H7 (cell line): ENCODE measurements at regions not wholly inside any gene's neighbourhood (a gene's known extent, or its start where the extent isn't known, plus 50 kb on each side); places are given as distances from the start of the nearest gene placed in this dataset.

Experiments
- DNase-seq: peaks from one replicate; pipeline ENCODE4 v3.0.0; 2012
- H3K27me3 ChIP-seq: 2 replicates; pipeline ENCODE4 v1.6.0; 2011; ENCODE audit warnings: mild to moderate bottlenecking, low read length; ENCODE audit not compliant: control insufficient read depth, insufficient read depth
- H3K36me3 ChIP-seq: replicated peaks from 2 replicates; pipeline ENCODE4 v1.5.1; 2011; ENCODE audit warnings: low read length; ENCODE audit not compliant: control insufficient read depth, insufficient read depth
- H3K4me3 ChIP-seq: 2 replicates; pipeline ENCODE4 v1.5.1; 2011; ENCODE audit warnings: low read depth, mild to moderate bottlenecking, control low read depth, low read length, moderate library complexity; ENCODE audit not compliant: insufficient read depth

DNA sequence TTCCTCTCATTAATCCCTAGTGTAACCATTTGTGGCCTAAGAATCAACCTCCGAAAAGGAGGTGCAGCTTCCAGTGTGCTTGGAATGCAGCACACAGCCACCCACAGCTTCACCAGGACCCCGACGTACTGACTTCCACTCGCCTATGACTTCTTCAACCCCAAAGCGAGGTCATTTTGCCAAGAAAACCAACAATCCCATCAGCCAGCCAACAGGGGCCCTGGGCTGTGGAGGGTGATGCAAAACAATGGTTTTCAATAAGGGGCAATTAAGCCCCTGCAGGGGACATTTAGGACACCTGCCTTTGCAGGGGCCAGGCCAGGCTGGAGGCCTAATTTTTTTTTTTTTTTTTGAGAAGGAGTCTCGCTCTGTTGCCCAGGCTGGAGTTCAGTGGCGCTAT is 158.1 kb upstream of the SKOR2 start:
- Histone ChIP-seq H3K36me3 (no peaks in the 10 kb centered on the region), H3K4me3 (no peak overlapping the region), H3K27me3 (no peaks in the 10 kb centered on the region; the same call in 1 of the 2 replicates)
- no peak for DNase-seq

DNA sequence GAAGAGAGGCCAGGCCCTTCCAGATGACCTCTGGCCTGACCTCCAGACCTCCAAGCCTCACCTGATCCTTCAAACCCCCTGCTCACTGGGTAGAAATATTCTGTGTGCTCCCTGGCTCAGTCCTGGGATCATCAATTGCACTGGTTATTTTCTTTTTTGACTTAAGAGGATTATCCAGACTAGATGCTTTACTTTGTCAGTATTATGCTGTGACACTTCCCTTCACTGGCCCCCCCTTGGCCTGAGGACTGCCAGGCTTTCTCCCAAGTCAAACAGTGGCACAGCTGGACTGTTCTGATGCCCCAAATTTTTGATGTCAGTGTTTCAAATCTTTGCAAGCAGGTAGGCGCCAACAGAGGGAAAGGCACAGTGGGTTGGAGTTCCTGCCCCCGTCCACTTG is 156.3 kb upstream of the SKOR2 start:
- no peaks in the 10 kb centered on the region; the same call in 1 of the 2 replicates for H3K27me3 ChIP-seq
- no peaks in the 10 kb centered on the region for H3K36me3 ChIP-seq
- no peak overlapping the region for H3K4me3 ChIP-seq
- DNase-seq, result no peak

DNA sequence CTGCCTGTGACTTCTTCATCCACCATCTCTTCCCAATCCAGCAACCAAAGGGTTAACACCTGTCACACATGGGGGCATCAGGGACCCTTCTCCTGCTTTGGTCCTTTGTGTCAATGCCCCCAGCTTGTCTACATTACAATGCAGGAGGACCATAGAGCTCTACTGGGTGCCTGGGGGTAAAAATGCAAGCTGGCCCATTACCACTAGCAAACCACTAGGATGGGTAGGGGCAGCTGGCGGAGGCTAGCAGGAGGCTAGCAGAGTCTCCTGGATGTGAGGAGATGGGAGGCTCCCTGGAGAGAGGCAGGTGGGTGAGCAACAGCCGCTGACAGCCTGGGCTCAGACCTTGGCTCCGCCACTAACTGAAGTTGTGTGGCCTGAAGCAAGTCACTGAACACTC is 153.4 kb upstream of the SKOR2 start:
- Histone ChIP-seq H3K36me3 (no peaks in the 10 kb centered on the region), H3K4me3 (no peak overlapping the region), H3K27me3 (no peaks in the 10 kb centered on the region)
- peak; percentile 60 for DNase-seq

- no peaks in the 10 kb centered on the region for H3K27me3 ChIP-seq
- no peak overlapping the region for H3K4me3 ChIP-seq
- no peak for DNase-seq
- H3K36me3 ChIP-seq, result no peaks in the 10 kb centered on the region
Measured at GRCh38 chr18:47403949-47404348, 152.5 kb upstream of the SKOR2 start.

DNA sequence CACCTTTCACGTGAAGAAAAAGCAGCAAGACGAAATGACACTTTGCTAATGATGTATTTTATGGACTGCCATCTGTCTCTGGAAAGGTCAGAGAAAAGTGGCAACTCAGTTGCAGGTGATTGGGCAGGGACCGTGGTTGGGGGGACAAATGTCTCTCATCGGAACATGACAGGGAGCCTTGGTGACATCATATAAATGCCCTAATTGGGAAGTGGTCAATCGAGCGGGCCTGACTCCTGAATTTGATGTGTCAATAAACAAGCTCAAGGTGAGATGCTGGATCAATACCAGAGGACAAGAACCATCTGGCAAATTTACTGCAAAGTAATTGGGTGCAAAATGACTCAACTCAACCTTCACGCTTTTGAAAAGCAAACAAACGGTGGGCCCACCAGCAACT is 151.9 kb upstream of the SKOR2 start:
- no peaks in the 10 kb centered on the region for H3K36me3 ChIP-seq
- DNase-seq, result no peak
- H3K27me3 ChIP-seq, result no peaks in the 10 kb centered on the region
- no peak overlapping the region for H3K4me3 ChIP-seq

GRCh38 chr18:47399475-47399874 is 148.0 kb upstream of the SKOR2 start:
- no peaks in the 10 kb centered on the region for H3K27me3 ChIP-seq
- no peak overlapping the region for H3K4me3 ChIP-seq
- DNase-seq, result no peak
- H3K36me3 ChIP-seq, result no peaks in the 10 kb centered on the region

DNA sequence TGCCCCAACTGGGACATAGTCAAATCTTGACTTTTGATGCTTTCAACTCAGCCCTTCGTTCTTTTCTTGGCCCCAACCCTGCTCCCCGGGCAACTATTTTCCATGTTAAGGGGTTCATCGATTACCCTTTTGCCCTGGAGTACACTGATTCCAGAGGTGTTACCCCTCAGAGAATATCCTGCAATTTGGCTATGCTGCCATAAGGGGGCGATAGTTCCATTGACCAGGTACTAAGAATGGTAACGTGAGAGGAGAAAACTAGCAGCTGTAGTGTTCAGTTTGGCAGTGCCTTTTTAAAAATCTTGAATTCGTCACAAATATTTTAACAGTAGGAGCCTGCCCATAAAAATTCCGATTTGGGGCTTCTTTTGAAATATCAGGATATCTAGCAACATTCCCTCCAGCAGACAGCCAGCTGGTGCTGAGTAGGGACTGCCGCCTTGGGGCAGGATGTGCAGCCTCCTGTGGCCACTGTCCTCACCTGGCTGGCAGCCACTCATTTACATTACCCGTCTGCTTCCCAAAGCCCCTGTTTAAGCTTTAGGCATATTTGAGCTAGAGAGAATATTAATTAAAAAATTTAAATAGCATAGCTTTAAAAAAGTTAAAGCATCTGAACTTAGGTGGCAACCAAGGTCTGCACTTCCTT is 146.3 kb upstream of the SKOR2 start:
- H3K36me3 ChIP-seq, result no peaks in the 10 kb centered on the region
- no peak overlapping the region for H3K4me3 ChIP-seq
- DNase-seq, result peak; percentile 70
- no peaks in the 10 kb centered on the region for H3K27me3 ChIP-seq

GRCh38 chr18:47391665-47392064 is 140.2 kb upstream of the SKOR2 start:
- Histone ChIP-seq H3K27me3 (no peaks in the 10 kb centered on the region), H3K4me3 (no peak overlapping the region), H3K36me3 (no peaks in the 10 kb centered on the region)
- no peak for DNase-seq

DNA sequence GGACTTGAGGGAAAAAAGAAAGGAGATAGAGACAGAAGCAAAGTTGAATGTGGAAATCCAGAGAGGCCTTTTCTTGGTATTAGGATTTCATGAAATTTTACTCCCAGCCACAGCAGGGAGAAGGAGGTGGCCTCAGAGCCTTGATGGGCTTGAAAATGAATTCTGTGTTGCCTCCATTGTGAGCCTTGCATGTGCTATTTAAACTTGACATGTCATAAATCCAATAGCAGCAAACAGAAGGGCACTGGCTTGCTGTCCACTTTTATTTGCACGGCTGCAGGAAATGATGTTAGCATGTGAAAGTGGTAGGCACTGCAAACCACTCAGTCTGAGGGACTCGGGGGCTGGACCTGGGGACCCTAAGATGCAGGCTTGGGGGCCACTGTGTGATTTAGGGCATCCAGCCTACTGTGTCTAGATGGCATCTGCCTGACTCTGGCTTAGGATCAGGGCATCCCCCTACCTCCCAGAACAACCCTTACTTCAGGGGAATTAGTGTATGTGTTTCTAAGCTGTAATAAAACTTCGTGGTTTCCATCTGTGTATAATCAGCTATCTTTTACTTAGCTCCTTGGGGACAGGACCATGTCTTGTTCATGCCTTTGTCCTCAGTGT is 139.1 kb upstream of the SKOR2 start:
- no peak overlapping the region for H3K4me3 ChIP-seq
- H3K27me3 ChIP-seq, result no peaks in the 10 kb centered on the region
- no peak for DNase-seq
- H3K36me3 ChIP-seq, result no peaks in the 10 kb centered on the region

DNA sequence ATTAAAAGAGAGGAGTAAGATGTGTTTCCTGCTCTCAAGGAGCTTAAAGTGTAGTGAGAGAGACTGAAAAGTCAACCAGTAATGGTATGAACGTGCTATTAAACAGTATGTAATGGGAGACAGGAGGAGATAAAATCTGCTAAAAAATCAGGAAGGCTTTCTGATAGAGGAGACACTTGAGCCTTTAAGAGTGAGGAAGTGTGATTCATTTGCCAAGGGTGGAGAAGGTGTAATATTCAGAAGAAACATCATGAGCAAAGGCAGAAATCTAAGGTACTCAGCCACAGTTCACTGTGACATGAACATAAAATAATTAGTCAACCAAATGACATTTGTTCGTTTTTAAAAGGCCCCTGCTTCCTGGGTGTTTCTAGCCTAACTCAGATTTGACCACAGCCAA is 137.8 kb upstream of the SKOR2 start:
- H3K36me3 ChIP-seq, result no peaks in the 10 kb centered on the region
- no peak overlapping the region for H3K4me3 ChIP-seq
- DNase-seq, result no peak
- no peaks in the 10 kb centered on the region for H3K27me3 ChIP-seq

DNA sequence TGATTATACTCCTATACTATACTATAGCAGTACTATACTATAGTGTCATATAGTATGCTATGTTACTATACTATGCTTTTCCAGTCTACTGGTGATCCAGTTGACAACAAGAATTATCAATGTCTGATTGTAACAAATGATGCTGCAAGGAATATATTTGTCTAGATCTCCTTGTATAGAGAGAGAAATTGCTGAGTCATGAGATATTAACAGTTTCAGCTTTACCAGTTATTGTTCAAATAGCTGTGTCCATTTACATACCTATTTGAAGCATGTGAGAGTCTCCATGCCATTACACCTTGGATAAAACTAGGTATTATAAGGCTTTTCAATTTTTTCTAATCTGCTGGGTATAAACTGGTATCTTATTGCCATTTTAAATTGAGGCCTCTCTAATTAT is 136.4 kb upstream of the SKOR2 start:
- Histone ChIP-seq H3K36me3 (no peaks in the 10 kb centered on the region), H3K27me3 (no peaks in the 10 kb centered on the region), H3K4me3 (no peak overlapping the region)
- DNase-seq, result no peak

DNA sequence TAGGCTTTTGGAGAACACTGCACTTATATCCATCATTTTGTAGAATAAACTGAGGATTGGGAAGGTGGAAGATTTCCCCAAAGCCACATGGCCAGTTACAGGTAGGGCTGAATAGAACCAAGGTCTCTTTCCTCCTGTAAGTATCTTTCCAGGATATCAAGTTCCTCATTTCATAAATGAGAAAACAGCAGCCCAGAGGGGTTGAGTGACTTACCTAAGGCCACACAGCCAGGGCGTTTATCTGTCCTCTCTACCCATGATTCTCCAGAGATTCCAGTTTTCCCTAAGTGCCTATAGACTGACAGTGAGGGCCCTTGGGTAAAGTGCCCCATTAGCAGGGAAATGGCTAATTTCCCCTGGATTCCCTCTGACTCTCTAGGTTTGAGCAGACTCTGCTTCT is 132.3 kb upstream of the SKOR2 start:
- no peaks in the 10 kb centered on the region for H3K27me3 ChIP-seq
- no peaks in the 10 kb centered on the region for H3K36me3 ChIP-seq
- H3K4me3 ChIP-seq, result no peak overlapping the region
- no peak for DNase-seq

DNA sequence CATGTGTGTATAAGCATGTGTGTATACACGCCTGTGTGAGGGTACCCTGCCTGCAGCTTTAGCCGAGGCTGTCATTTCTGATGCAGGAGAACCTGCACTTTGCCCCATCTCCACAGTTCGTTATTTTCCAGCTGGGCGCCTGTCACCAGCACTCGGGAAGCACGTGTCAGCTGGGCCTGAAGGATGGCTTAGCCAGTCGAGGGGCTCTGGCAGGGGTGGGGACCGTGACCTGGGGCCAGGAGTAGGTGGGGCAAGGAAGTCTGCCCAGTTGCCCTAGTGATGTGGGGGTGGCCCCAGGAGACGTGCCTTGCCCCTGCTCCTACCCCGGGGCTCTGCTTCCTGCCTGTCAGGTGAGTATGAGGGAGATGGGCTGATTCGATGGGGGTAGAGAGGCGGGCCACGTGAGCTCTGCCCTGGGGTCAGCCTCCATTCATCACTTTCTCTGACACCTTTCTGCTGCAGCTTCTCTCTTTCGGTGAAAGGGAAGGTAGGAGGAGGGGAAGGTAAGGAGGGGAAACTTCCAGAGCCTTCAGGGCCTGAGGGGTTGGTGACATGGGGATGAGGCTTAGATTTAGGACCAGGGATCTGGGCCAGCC is 130.6 kb upstream of the SKOR2 start:
- Histone ChIP-seq H3K4me3 (no peak overlapping the region), H3K27me3 (no peaks in the 10 kb centered on the region), H3K36me3 (no peaks in the 10 kb centered on the region)
- DNase-seq, result no peak

DNA sequence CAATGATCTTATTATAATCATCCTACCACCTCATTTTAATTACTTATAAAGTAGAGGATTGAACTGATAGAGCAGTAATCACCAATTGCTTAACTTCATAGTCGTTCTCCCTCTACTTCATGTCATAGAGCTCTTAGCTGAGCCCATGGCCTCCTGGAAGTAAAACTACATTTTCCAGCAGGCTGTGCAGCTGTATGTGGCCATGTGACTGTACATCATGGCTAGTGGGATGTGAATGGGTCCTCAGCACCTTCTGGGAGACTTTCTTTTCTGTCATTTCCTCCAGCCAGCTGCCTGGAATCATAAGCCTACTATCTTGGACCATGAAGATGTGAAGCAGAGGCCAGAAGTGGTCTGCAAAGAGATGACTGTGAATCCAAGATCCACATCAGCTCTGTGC is 128.7 kb upstream of the SKOR2 start:
- Histone ChIP-seq H3K27me3 (no peaks in the 10 kb centered on the region), H3K4me3 (no peak overlapping the region), H3K36me3 (no peaks in the 10 kb centered on the region)
- DNase-seq, result no peak

GRCh38 chr18:47373465-47373864 is 122.0 kb upstream of the SKOR2 start:
- no peak for DNase-seq
- H3K27me3 ChIP-seq, result no peaks in the 10 kb centered on the region
- H3K36me3 ChIP-seq, result no peaks in the 10 kb centered on the region
- H3K4me3 ChIP-seq, result no peak overlapping the region
